ENCODE measurements at regions not wholly inside any gene's neighbourhood (a gene's known extent, or its start where the extent isn't known, plus 50 kb on each side); places are given as distances from the start of the nearest gene placed in this dataset.

GRCh38 chr6:22891934-22892333 lies 322.6 kb downstream of the HDGFL1 start:
- peaks cover 27% of the 10 kb centered on the region for H3K4me1 ChIP-seq
- peak overlapping the region; percentile 50 for H3K4me2 ChIP-seq
- DNase-seq (ENCODE audit: low read depth in 1 of 2, low spot score in 1 of 2), result no peak
- no peak for FAIRE-seq
- WGBS (ENCODE audit: missing lambda C conversion rate), result 67% methylated on average over 4 of the region's 4 CpGs
- H3K4me3 ChIP-seq, result no peak overlapping the region
- no peak for ATAC-seq
- CTCF ChIA-PET, result interaction anchor here (1.0 kb wide), 1 partner anchor 11 kb away, joined by 3 read pairs; no protein-coding TSS in a partner anchor
- H3K9me3 ChIP-seq, result no peaks in the 10 kb centered on the region
- TF ChIP-seq JUNB (IDR thresholded peaks at IDR 0.05) (no peak), CTCF (IDR thresholded peaks at IDR 0.05) (no peak)
- POLR2A ChIA-PET, result no interaction called here
- H3K27ac ChIP-seq, result peak overlapping the region; percentile 74 to 87

GRCh38 chr6:22892452-22892851 lies 323.1 kb downstream of the HDGFL1 start:
- FAIRE-seq (no peak), ATAC-seq (peak; percentile 83 to 95), DNase-seq (ENCODE audit: low read depth in 1 of 2, low spot score in 1 of 2) (peak; percentile 25 to 77)
- Histone ChIP-seq H3K9me3 (no peaks in the 10 kb centered on the region), H3K27ac (peak overlapping the region; percentile 74 to 87), H3K4me1 (peaks cover 27% of the 10 kb centered on the region), H3K4me3 (no peak overlapping the region), H3K4me2 (peak overlapping the region; percentile 50)
- CTCF ChIA-PET, result no interaction called here
- POLR2A ChIA-PET, result no interaction called here
- TF ChIP-seq MAFK (IDR thresholded peaks at IDR 0.05; ENCODE audit: partially characterized antibody) (peak; percentile 54), ZNF302 (CRISPR knock-in tag; IDR thresholded peaks at IDR 0.05) (no peak), JUNB (IDR thresholded peaks at IDR 0.05) (peak; percentile 68), SREBF2 (IDR thresholded peaks at IDR 0.05) (no peak), GATA3 (IDR thresholded peaks at IDR 0.05; ENCODE audit: borderline replicate concordance) (peak; percentile 16; the same call in 1 of the 2 replicates), FOSL2 (IDR thresholded peaks at IDR 0.05) (peak; percentile 55), FOSL2 (CRISPR knock-in tag; IDR thresholded peaks at IDR 0.05) (peak; percentile 75)
- 0% methylated on average over 2 of the region's 2 CpGs for WGBS (ENCODE audit: missing lambda C conversion rate)

GRCh38 chr6:22896696-22897095 lies 327.3 kb downstream of the HDGFL1 start:
- Histone ChIP-seq H3K4me1 (peaks cover 11% of the 10 kb centered on the region), H3K4me2 (no peak overlapping the region), H3K4me3 (no peak overlapping the region), H3K27ac (no peak overlapping the region), H3K9me3 (no peaks in the 10 kb centered on the region)
- FAIRE-seq, result no peak
- ATAC-seq, result no peak
- CTCF ChIA-PET, result no interaction called here
- 71% methylated on average over 3 of the region's 3 CpGs for WGBS (ENCODE audit: missing lambda C conversion rate)
- TF ChIP-seq RARB (CRISPR knock-in tag; IDR thresholded peaks at IDR 0.05) (no peak), KDM1A (IDR thresholded peaks at IDR 0.05; ENCODE audit: low read depth) (no peak), HMGXB4 (CRISPR knock-in tag; IDR thresholded peaks at IDR 0.05; ENCODE audit: borderline replicate concordance) (no peak), E2F6 (IDR thresholded peaks at IDR 0.05; ENCODE audit: borderline replicate concordance, low read depth) (no peak), RAD21 (conservative IDR thresholded peaks at IDR 0.05 in 1 of 2, IDR thresholded peaks at IDR 0.05 in 1 of 2) (no peak), ZFP36 (IDR thresholded peaks at IDR 0.05; ENCODE audit: borderline replicate concordance, partially characterized antibody) (no peak), ESRRA (IDR thresholded peaks at IDR 0.05; ENCODE audit: borderline replicate concordance, low read length) (no peak), CHD2 (IDR thresholded peaks at IDR 0.05; ENCODE audit: low read length, partially characterized antibody) (no peak), CBX8 (IDR thresholded peaks at IDR 0.05) (no peak)
- no peak for DNase-seq (ENCODE audit: low read depth in 1 of 2, low spot score in 1 of 2)
- POLR2A ChIA-PET, result no interaction called here

GRCh38 chr6:22899426-22899825 lies 330.1 kb downstream of the HDGFL1 start:
- H3K9me3 ChIP-seq, result no peaks in the 10 kb centered on the region
- H3K4me2 ChIP-seq, result no peak overlapping the region
- FAIRE-seq (no peak), DNase-seq (ENCODE audit: low read depth in 1 of 2, low spot score in 1 of 2) (no peak), ATAC-seq (no peak)
- no peak overlapping the region for H3K4me3 ChIP-seq
- TF ChIP-seq NR3C1 (IDR thresholded peaks at IDR 0.05) (no peak), REST (IDR thresholded peaks at IDR 0.05) (no peak)
- ChIA-PET POLR2A (no interaction called here), CTCF (no interaction called here)
- H3K4me1 ChIP-seq, result no peaks in the 10 kb centered on the region
- 96% methylated on average over 1 of the region's 1 CpG for WGBS (ENCODE audit: missing lambda C conversion rate)
- H3K27ac ChIP-seq, result no peak overlapping the region

All from A549 (cell line).